Heart left ventricle (tissue), 13 donors: ENCODE measurements at regions not wholly inside any gene's neighbourhood (a gene's known extent, or its start where the extent isn't known, plus 50 kb on each side); places are given as distances from the start of the nearest gene placed in this dataset.
"Not testable (repeated sequence)": the region's sequence is repeated elsewhere in the genome, so short reads cannot be mapped to it uniquely, and the experiment has no call there.

Source experiments
- POLR2A ChIP-seq, 2 donors: fragments of 450-650 bp; IDR thresholded peaks; one replicate each; pipeline ENCODE4 v1.6.1; 2017; ENCODE audit warnings: antibody characterized with exemption in 2 of 2, mild to moderate bottlenecking in 2 of 2, moderate library complexity in 2 of 2
- TF ChIP-seq, protein P1 (sequence below), 12 donors: fragments of 200-600 bp; sonication (generic) in 4 of 12; IDR thresholded peaks; one replicate each; pipeline versions ENCODE4 v1.5.0 to v1.8.0; 2018 to 2022; ENCODE audit warnings: antibody characterized with exemption in 12 of 12, mild to moderate bottlenecking in 5 of 12
- donor health status: ischemic (EF 13 %, LVEDD 7.1; RV severe dilation, severe dysfunction).
- donor health status: DM: no; HTN: yes; CAD: no.
- donor health status: DM: no; HTN: no; CAD: no.
- donor health status: ischemic (EF 25% LVEDD 6.9; RV normal size, moderate dysfunction).
- donor health status: ischemic (EF 25% LVEDD 5.7; RV mildly dilated, moderate dysfunction).
- donor health status: ischemic (EF 35%, LVEDD 5.7; RV mildly dilated, moderate dysfunction).
- donor health status: nonischemic (EF 11% LVEDD 7.7; RV severe dilation, severe dysfunction).
- donor health status: DM: yes; HTN: yes; CAD: no.
- donor health status: PGD.
- donor health status: ischemic (EF 29% LVEDD 5.4; RV normal size, mild dysfunction).
- donor health status: nonischemic (EF 23%, LVEDD 6.1; RV moderate dilation, normal function).

DNA sequence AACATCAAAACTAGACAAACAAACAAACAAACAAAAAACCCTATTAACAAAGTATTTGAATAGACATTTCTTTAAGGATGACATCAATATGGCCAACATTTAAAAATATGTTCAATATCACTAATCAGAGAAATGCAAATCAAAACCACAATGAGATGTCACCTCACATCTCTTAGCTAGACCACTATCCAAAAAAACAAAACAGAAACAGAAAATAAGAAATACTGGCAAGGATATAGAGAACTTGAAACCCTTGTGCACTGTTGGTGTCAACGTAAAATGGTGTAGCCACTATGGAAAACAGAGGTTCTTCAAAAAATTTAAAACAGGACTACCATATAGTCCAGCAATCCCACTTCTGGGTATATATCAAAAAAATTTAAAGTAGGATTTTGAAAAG, 308.2 kb downstream of the SPATA31A1 start:
- TF ChIP-seq POLR2A (IDR thresholded peaks at IDR 0.05) = not testable (repeated sequence)
- TF ChIP-seq, protein P1, sequence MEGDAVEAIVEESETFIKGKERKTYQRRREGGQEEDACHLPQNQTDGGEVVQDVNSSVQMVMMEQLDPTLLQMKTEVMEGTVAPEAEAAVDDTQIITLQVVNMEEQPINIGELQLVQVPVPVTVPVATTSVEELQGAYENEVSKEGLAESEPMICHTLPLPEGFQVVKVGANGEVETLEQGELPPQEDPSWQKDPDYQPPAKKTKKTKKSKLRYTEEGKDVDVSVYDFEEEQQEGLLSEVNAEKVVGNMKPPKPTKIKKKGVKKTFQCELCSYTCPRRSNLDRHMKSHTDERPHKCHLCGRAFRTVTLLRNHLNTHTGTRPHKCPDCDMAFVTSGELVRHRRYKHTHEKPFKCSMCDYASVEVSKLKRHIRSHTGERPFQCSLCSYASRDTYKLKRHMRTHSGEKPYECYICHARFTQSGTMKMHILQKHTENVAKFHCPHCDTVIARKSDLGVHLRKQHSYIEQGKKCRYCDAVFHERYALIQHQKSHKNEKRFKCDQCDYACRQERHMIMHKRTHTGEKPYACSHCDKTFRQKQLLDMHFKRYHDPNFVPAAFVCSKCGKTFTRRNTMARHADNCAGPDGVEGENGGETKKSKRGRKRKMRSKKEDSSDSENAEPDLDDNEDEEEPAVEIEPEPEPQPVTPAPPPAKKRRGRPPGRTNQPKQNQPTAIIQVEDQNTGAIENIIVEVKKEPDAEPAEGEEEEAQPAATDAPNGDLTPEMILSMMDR (IDR thresholded peaks at IDR 0.05) = not testable (repeated sequence)
